ENCODE measurements at regions not wholly inside any gene's neighbourhood (a gene's known extent, or its start where the extent isn't known, plus 50 kb on each side); places are given as distances from the start of the nearest gene placed in this dataset.
A peak's percentile ranks its signal among the peaks of the same experiment; 100 is the strongest.

- CTCF ChIA-PET, result no interaction called here
- POLR2A ChIA-PET (ENCODE audit: unreplicated experiment), result no interaction called here
- Histone ChIP-seq H3K18ac (ENCODE audit: low read depth, low read length) (no peak overlapping the region), H3K56ac (ENCODE audit: extremely low read depth, insufficient read depth, low read length) (no peak overlapping the region), H3K27ac (ENCODE audit: insufficient read depth, low read length) (no peak overlapping the region), H4K20me1 (ENCODE audit: insufficient read depth, low read length) (no peaks in the 10 kb centered on the region), H3K9me3 (ENCODE audit: control insufficient read depth, insufficient read depth, low read length) (no peaks in the 10 kb centered on the region), H2AFZ (replicated peaks; ENCODE audit: low read length, poor library complexity) (no peak overlapping the region), H3K4me3 (ENCODE audit: insufficient read depth, low read depth, low read length) (no peak overlapping the region), H2BK20ac (ENCODE audit: low read depth, low read length) (no peak overlapping the region), H3K4ac (ENCODE audit: low read depth, low read length) (no peak overlapping the region), H3K36me3 (ENCODE audit: control insufficient read depth, insufficient read depth, low read length) (no peaks in the 10 kb centered on the region), H3K14ac (replicated peaks; ENCODE audit: low read depth, low read length) (no peak overlapping the region), H3K9me1 (ENCODE audit: insufficient read depth, low read length) (no peaks in the 10 kb centered on the region), H3K9ac (ENCODE audit: low read depth, low read length) (no peak overlapping the region), H2AK5ac (ENCODE audit: low read depth, low read length) (no peak overlapping the region), H3K4me2 (ENCODE audit: low read depth, low read length) (no peak overlapping the region), H4K8ac (ENCODE audit: low read depth in 2 of 2, low read length in 2 of 2) (no peak overlapping the region), H3K4me1 (ENCODE audit: control insufficient read depth, insufficient read depth, low read length) (peaks cover under 1% of the 10 kb centered on the region), H2BK120ac (ENCODE audit: low read depth, low read length) (no peak overlapping the region), H4K5ac (ENCODE audit: low read depth, low read length) (no peak overlapping the region), H2BK5ac (ENCODE audit: low read depth, low read length, poor library complexity, severe bottlenecking) (no peak overlapping the region), H3K79me1 (ENCODE audit: low read depth in 1 of 2, low read length in 2 of 2) (no peaks in the 10 kb centered on the region), H2BK15ac (ENCODE audit: low read depth, low read length) (no peak overlapping the region), H3K23ac (ENCODE audit: low read depth, low read length) (no peak overlapping the region), H4K91ac (ENCODE audit: insufficient read depth, low read depth, low read length) (no peak overlapping the region), H3K27me3 (ENCODE audit: control insufficient read depth, insufficient read depth, low read length) (peaks cover 42% of the 10 kb centered on the region), H2AK9ac (replicated peaks; ENCODE audit: low read depth, low read length, poor library complexity) (peak overlapping the region; percentile 10)
- ATAC-seq (ENCODE audit: low read depth) (no peak), DNase-seq (no peak)
- in situ Hi-C loops (cut with MboI; ENCODE audit: low sequenced_read_pairs), result no loop called here
- WGBS, 2 experiments (ENCODE audit: extremely low coverage in 2 of 2, insufficient read length in 1 of 2), result 100% methylated on average over 2 of the region's 7 CpGs; no CpG with 5 or more reads in 1 of the 2 experiments
- no peak for TF ChIP-seq BHLHE40 (IDR thresholded peaks at IDR 0.05; ENCODE audit: low read depth, low read length)
- TF ChIP-seq CEBPB (IDR thresholded peaks at IDR 0.05; ENCODE audit: low read depth, low read length), result no peak
- TF ChIP-seq POLR2A (IDR thresholded peaks at IDR 0.05; ENCODE audit: low read depth, low read length), result no peak
- TF ChIP-seq MXI1 (IDR thresholded peaks at IDR 0.05; ENCODE audit: borderline replicate concordance, low read depth, low read length), result no peak
- TF ChIP-seq FOS (IDR thresholded peaks at IDR 0.05; ENCODE audit: low read depth, low read length), result no peak
- no peak for TF ChIP-seq RFX5 (IDR thresholded peaks at IDR 0.05; ENCODE audit: low read depth, low read length)
- TF ChIP-seq SMC3 (IDR thresholded peaks at IDR 0.05; ENCODE audit: low read depth, low read length), result no peak
- no peak for TF ChIP-seq MAFK (IDR thresholded peaks at IDR 0.05; ENCODE audit: low read depth, low read length)
- dilution Hi-C loops (cut with HindIII; ENCODE audit: low sequenced_read_pairs, unreplicated experiment), result no loop called here
- no TSS peak for BruUV-seq (replicated peaks)
- intact Hi-C loops (cut with micrococcal nuclease), result no loop called here
Observed at GRCh38 chr15:69536726-69537512, 84.3 kb downstream of the RPLP1 start.
